Adipocyte (in vitro differentiated cells): ENCODE measurements at regions not wholly inside any gene's neighbourhood (a gene's known extent, or its start where the extent isn't known, plus 50 kb on each side); places are given as distances from the start of the nearest gene placed in this dataset.
"Not testable (repeated sequence)": the region's sequence is repeated elsewhere in the genome, so short reads cannot be mapped to it uniquely, and the experiment has no call there.

Experiments used
- DNase-seq: peaks from one replicate; pipeline ENCODE4 v3.0.0-alpha.2; 2015; ENCODE audit warnings: low read depth
- H3K27me3 ChIP-seq: replicated peaks from 2 replicates; pipeline ENCODE4 v1.7.0; 2013; ENCODE audit warnings: mild to moderate bottlenecking, low read length, moderate library complexity; ENCODE audit not compliant: control insufficient read depth, insufficient read depth
- H3K36me3 ChIP-seq: 2 replicates; pipeline ENCODE4 v1.7.0; 2013; ENCODE audit warnings: low read length, mild to moderate bottlenecking, moderate library complexity; ENCODE audit not compliant: control insufficient read depth, insufficient read depth, severe bottlenecking
- H3K4me1 ChIP-seq: 2 replicates; pipeline ENCODE4 v1.7.0; 2013; ENCODE audit warnings: mild to moderate bottlenecking, low read length, moderate library complexity; ENCODE audit not compliant: control insufficient read depth, insufficient read depth
- H3K4me3 ChIP-seq: 2 replicates; pipeline ENCODE4 v1.7.0; 2013; ENCODE audit warnings: mild to moderate bottlenecking, low read length, moderate library complexity
- H3K9ac ChIP-seq: 2 replicates; pipeline ENCODE4 v1.7.0; 2013; ENCODE audit warnings: mild to moderate bottlenecking, low read length, moderate library complexity
- H3K9me3 ChIP-seq: 2 replicates; pipeline ENCODE4 v1.7.0; 2013; ENCODE audit warnings: mild to moderate bottlenecking, low read length, moderate library complexity; ENCODE audit not compliant: control insufficient read depth

- no peak for DNase-seq
- peaks cover 4% of the 10 kb centered on the region for H3K27me3 ChIP-seq
- no peak overlapping the region for H3K4me3 ChIP-seq
- H3K9ac ChIP-seq = no peak overlapping the region
- H3K36me3 ChIP-seq = no peaks in the 10 kb centered on the region
- peaks cover 1% of the 10 kb centered on the region for H3K9me3 ChIP-seq
- peaks cover 3% of the 10 kb centered on the region for H3K4me1 ChIP-seq
Measured at GRCh38 chr12:131402781-131403396, 308.0 kb upstream of the SFSWAP start.

- no peak overlapping the region for H3K4me3 ChIP-seq
- H3K9ac ChIP-seq = no peak overlapping the region
- peaks cover 4% of the 10 kb centered on the region for H3K27me3 ChIP-seq
- H3K9me3 ChIP-seq = no peaks in the 10 kb centered on the region
- DNase-seq = no peak
- H3K36me3 ChIP-seq = no peaks in the 10 kb centered on the region
- H3K4me1 ChIP-seq = peaks cover 3% of the 10 kb centered on the region
Measured at GRCh38 chr12:131403676-131404075, 307.2 kb upstream of the SFSWAP start.

GRCh38 chr12:131404705-131405104, 306.2 kb upstream of the SFSWAP start:
- Histone ChIP-seq H3K4me3 (no peak overlapping the region), H3K36me3 (no peaks in the 10 kb centered on the region), H3K9ac (no peak overlapping the region), H3K4me1 (peaks cover 3% of the 10 kb centered on the region), H3K27me3 (peaks cover 4% of the 10 kb centered on the region), H3K9me3 (no peaks in the 10 kb centered on the region)
- no peak for DNase-seq

DNA sequence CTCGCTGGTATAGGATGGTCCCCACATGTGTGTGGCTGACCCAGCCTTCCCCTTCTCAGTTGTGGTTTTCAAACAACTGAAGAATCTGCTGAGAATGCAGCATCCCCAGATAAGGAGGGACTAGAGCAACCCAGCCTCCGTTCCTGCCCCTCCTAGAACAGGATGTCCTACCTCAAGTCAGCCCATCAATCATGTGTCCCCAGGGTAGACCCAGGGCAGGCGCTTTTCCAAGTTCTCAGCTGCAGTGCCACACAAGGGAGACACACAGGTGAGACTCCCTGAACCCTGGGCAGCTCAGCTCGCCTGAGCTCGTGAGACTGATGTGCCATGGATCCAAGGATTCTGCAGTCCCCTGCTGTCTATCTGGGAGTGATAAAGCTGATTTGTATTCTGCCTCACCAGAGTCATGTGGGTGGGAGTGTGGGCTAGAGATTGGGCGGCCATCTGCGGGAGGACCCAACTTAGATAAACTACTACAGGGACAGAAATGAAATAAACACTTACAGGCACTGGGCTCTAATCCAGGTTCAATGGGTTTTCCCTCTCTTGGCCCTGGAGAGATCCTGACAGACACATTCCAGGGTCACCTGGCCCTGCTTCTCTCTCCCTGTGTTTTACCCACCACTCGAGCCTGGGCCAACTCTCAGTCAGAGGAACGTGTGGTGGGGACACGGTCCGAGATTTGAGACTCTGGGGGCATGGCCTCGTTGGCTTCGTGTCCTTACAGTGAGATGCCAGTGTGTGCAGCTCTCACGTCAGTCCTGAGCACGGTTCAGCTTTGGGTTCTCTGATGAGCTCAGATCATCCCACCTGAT, 303.5 kb upstream of the SFSWAP start:
- Histone ChIP-seq H3K9ac (no peak overlapping the region), H3K27me3 (peaks cover 5% of the 10 kb centered on the region), H3K4me1 (peaks cover under 1% of the 10 kb centered on the region), H3K9me3 (no peaks in the 10 kb centered on the region), H3K4me3 (no peak overlapping the region), H3K36me3 (no peaks in the 10 kb centered on the region)
- no peak for DNase-seq

GRCh38 chr12:131408036-131408365, 302.9 kb upstream of the SFSWAP start:
- H3K27me3 ChIP-seq = peaks cover 10% of the 10 kb centered on the region
- H3K4me1 ChIP-seq = no peaks in the 10 kb centered on the region
- H3K36me3 ChIP-seq = no peaks in the 10 kb centered on the region
- H3K9ac ChIP-seq = no peak overlapping the region
- no peak overlapping the region for H3K4me3 ChIP-seq
- no peak for DNase-seq
- H3K9me3 ChIP-seq = no peaks in the 10 kb centered on the region

DNA sequence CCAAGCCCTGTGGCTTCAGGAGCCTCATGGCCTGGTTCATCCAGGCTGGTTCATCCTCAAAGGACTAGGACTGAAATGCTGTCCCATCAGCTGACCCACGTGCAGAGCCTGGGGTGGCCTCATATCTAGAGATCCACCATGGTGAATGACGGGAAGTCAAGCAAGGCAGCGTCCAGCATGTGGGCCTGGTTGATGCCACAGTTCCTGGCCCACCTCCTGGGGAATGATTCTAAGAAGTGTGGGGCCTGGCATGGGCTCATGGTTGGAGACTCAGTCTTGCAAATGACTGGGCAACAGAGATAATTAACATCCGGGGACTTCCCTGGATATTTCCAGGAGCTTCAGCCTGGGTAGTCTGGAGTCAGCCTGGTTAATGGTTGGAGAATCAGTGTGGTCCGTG, 302.4 kb upstream of the SFSWAP start:
- peaks cover 11% of the 10 kb centered on the region for H3K27me3 ChIP-seq
- H3K36me3 ChIP-seq = no peaks in the 10 kb centered on the region
- H3K9ac ChIP-seq = no peak overlapping the region
- no peaks in the 10 kb centered on the region for H3K4me1 ChIP-seq
- no peak overlapping the region for H3K4me3 ChIP-seq
- no peak for DNase-seq
- H3K9me3 ChIP-seq = no peaks in the 10 kb centered on the region

DNA sequence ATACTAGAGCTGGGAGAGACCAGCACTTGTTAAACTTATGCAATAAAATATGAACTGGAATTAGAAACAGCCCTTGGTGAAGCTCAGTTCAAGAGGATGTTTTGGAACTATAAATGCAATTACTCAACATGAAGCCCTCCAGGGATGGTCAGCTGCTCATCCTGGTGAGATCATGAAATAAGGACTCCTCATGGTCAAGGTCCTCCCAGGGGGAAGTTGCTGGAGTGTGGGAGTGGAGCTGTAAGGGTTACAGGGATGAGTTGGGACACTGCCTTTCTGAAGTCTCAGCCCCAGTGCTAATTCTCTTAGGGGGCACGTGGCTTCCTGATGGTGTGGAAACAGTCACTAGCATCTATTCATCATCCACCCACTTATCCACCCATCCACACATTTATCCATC, 301.7 kb upstream of the SFSWAP start:
- no peak overlapping the region for H3K9ac ChIP-seq
- H3K4me1 ChIP-seq = no peaks in the 10 kb centered on the region
- H3K36me3 ChIP-seq = no peaks in the 10 kb centered on the region
- no peak for DNase-seq
- peaks cover 11% of the 10 kb centered on the region for H3K27me3 ChIP-seq
- no peaks in the 10 kb centered on the region for H3K9me3 ChIP-seq
- no peak overlapping the region for H3K4me3 ChIP-seq

DNA sequence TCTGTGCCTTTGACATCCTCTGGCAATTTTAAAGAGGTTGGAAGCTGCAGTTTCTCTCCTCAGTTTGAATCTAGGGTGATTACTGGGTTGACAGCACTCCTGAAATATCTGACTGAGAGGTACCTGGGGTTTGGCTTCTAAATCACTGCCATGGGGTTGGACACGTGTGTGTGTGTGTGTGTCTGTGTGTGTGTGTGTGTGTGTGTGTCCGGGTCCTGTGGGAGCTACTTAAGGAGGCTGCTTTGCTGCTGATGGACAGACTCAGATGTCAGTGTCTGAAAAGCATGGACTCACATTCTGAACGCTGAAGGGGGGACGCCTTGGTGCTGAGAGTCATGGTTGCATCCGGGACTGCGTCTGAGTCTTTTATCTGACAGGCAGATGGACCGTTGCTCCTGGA, 299.1 kb upstream of the SFSWAP start:
- not testable (repeated sequence) for H3K36me3 ChIP-seq, H3K27me3 ChIP-seq, H3K4me1 ChIP-seq, DNase-seq, H3K9me3 ChIP-seq, H3K4me3 ChIP-seq, H3K9ac ChIP-seq

DNA sequence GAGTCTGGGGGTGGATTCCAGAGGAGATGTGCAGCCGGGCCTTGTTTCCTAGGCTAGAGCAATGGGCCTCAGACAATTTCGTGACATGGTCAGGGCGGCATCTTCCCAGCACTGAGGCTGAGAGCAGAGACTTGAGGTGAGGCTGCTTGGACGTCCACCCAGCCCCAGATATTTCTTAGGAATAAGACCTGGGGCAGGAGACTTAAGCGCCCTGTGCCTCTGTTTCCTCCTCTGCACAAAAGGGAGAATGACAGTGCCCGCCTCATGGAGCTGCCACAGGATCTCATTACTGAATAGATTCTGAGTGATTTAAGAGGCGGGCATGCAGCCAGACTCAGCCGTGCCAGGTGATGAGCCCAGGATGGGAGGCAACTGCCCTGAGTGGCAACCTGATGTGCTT, 297.9 kb upstream of the SFSWAP start:
- H3K36me3 ChIP-seq = no peaks in the 10 kb centered on the region

GRCh38 chr12:131413471-131413870, 297.4 kb upstream of the SFSWAP start:
- DNase-seq = no peak
- Histone ChIP-seq H3K4me3 (no peak overlapping the region), H3K9ac (no peak overlapping the region), H3K36me3 (no peaks in the 10 kb centered on the region), H3K4me1 (no peaks in the 10 kb centered on the region), H3K27me3 (peaks cover 6% of the 10 kb centered on the region), H3K9me3 (peaks cover 5% of the 10 kb centered on the region)

More for the DNA sequence above, 297.9 kb upstream of the SFSWAP start:
- no peak overlapping the region for H3K4me3 ChIP-seq
- H3K9ac ChIP-seq = no peak overlapping the region
- no peaks in the 10 kb centered on the region for H3K4me1 ChIP-seq
- H3K27me3 ChIP-seq = peaks cover 6% of the 10 kb centered on the region
- no peak for DNase-seq
- H3K9me3 ChIP-seq = peaks cover 5% of the 10 kb centered on the region

GRCh38 chr12:131414155-131414922, 296.6 kb upstream of the SFSWAP start:
- not testable (repeated sequence) for H3K4me3 ChIP-seq, H3K9me3 ChIP-seq, H3K36me3 ChIP-seq, H3K4me1 ChIP-seq, DNase-seq, H3K9ac ChIP-seq
- H3K27me3 ChIP-seq = peaks cover 12% of the 10 kb centered on the region
